ENCODE measurements at regions not wholly inside any gene's neighbourhood (a gene's known extent, or its start where the extent isn't known, plus 50 kb on each side); places are given as distances from the start of the nearest gene placed in this dataset.

DNA sequence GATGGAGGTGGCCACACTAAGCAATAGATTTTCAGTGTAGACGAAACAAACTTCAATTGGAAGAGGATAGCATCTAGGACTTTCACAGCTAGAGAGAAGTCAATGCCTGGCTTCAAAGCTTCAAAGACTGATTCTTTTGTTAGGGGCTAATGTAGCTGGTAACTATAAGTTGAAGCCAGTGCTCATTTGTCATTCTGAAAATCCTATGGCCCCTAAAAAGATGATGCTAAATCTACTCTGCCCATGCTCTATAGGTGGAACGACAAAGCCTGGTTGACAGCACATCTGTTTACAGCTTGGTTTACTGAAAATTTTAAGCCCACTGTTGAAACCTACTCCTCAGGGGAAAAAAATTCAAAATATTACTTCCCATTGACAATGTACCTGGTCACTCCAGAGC lies 226.7 kb downstream of the BCAS1 start:
- TF ChIP-seq, protein P1, sequence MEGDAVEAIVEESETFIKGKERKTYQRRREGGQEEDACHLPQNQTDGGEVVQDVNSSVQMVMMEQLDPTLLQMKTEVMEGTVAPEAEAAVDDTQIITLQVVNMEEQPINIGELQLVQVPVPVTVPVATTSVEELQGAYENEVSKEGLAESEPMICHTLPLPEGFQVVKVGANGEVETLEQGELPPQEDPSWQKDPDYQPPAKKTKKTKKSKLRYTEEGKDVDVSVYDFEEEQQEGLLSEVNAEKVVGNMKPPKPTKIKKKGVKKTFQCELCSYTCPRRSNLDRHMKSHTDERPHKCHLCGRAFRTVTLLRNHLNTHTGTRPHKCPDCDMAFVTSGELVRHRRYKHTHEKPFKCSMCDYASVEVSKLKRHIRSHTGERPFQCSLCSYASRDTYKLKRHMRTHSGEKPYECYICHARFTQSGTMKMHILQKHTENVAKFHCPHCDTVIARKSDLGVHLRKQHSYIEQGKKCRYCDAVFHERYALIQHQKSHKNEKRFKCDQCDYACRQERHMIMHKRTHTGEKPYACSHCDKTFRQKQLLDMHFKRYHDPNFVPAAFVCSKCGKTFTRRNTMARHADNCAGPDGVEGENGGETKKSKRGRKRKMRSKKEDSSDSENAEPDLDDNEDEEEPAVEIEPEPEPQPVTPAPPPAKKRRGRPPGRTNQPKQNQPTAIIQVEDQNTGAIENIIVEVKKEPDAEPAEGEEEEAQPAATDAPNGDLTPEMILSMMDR (IDR thresholded peaks at IDR 0.05) = no peak
- no peak for TF ChIP-seq POLR2A (IDR thresholded peaks at IDR 0.05)
